GM18517 (cell line): ENCODE measurements at regions not wholly inside any gene's neighbourhood (a gene's known extent, or its start where the extent isn't known, plus 50 kb on each side); places are given as distances from the start of the nearest gene placed in this dataset.
A peak's percentile ranks its signal among the peaks of the same experiment; 100 is the strongest.

Experiments
- ATAC-seq: cut with Tn5 transposase; IDR thresholded peaks from one replicate; pipeline ENCODE4 v1.9.1; 2021; ENCODE audit warnings: mild to moderate bottlenecking, moderate library complexity; ENCODE audit not compliant: unreplicated experiment

- ATAC-seq, result no peak
Observed at GRCh38 chr3:34696831-34697230, 898.4 kb downstream of the PDCD6IP start.

- ATAC-seq, result no peak
Observed at GRCh38 chr3:34703053-34703452, 904.6 kb downstream of the PDCD6IP start.

GRCh38 chr3:34724916-34725499 lies 914.3 kb upstream of the ARPP21 start:
- no peak for ATAC-seq

GRCh38 chr3:34725774-34726173 lies 913.6 kb upstream of the ARPP21 start:
- ATAC-seq, result no peak

GRCh38 chr3:34727700-34728099 lies 911.6 kb upstream of the ARPP21 start:
- peak; percentile 65 for ATAC-seq

GRCh38 chr3:34742151-34742550 lies 897.2 kb upstream of the ARPP21 start:
- ATAC-seq, result no peak

- ATAC-seq, result no peak
Observed at GRCh38 chr3:34758630-34759261, 880.6 kb upstream of the ARPP21 start.

GRCh38 chr3:34777386-34777785 lies 861.9 kb upstream of the ARPP21 start:
- ATAC-seq, result no peak

- ATAC-seq, result no peak
Observed at GRCh38 chr3:34779092-34779491, 860.2 kb upstream of the ARPP21 start.

- no peak for ATAC-seq
Observed at GRCh38 chr3:34780294-34780693, 859.0 kb upstream of the ARPP21 start.

- ATAC-seq, result no peak
Observed at GRCh38 chr3:34780973-34781372, 858.4 kb upstream of the ARPP21 start.

GRCh38 chr3:34782871-34783270 lies 856.5 kb upstream of the ARPP21 start:
- no peak for ATAC-seq

GRCh38 chr3:34783876-34784275 lies 855.4 kb upstream of the ARPP21 start:
- no peak for ATAC-seq

- ATAC-seq, result no peak
Observed at GRCh38 chr3:34793057-34793456, 846.3 kb upstream of the ARPP21 start.

GRCh38 chr3:34807611-34808010 lies 831.7 kb upstream of the ARPP21 start:
- ATAC-seq, result no peak

- no peak for ATAC-seq
Observed at GRCh38 chr3:34808287-34808686, 831.0 kb upstream of the ARPP21 start.

- ATAC-seq, result no peak
Observed at GRCh38 chr3:34828847-34829246, 810.5 kb upstream of the ARPP21 start.

GRCh38 chr3:34832865-34833508 lies 806.3 kb upstream of the ARPP21 start:
- no peak for ATAC-seq

GRCh38 chr3:34837848-34838741 lies 801.2 kb upstream of the ARPP21 start:
- ATAC-seq, result no peak

- no peak for ATAC-seq
Observed at GRCh38 chr3:34842706-34843480, 796.4 kb upstream of the ARPP21 start.

GRCh38 chr3:34844323-34844620 lies 795.1 kb upstream of the ARPP21 start:
- ATAC-seq, result no peak
